ENCODE measurements at regions not wholly inside any gene's neighbourhood (a gene's known extent, or its start where the extent isn't known, plus 50 kb on each side); places are given as distances from the start of the nearest gene placed in this dataset.
"Not testable (repeated sequence)": the region's sequence is repeated elsewhere in the genome, so short reads cannot be mapped to it uniquely, and the experiment has no call there.

GRCh38 chr1:242670019-242670418 lies 145.5 kb upstream of the PLD5 start:
- H3K4me3 ChIP-seq = no peak overlapping the region
- no peak for DNase-seq (ENCODE audit: low spot score)
- no peak overlapping the region for H3K27ac ChIP-seq
- no peak for TF ChIP-seq CTCF (IDR thresholded peaks at IDR 0.05)

GRCh38 chr1:242662886-242663285 lies 138.4 kb upstream of the PLD5 start:
- DNase-seq (ENCODE audit: low spot score) = no peak
- H3K27ac ChIP-seq = no peak overlapping the region
- TF ChIP-seq CTCF (IDR thresholded peaks at IDR 0.05) = no peak
- no peak overlapping the region for H3K4me3 ChIP-seq

GRCh38 chr1:242653772-242654171 lies 129.3 kb upstream of the PLD5 start:
- not testable (repeated sequence) for H3K27ac ChIP-seq; DNase-seq (ENCODE audit: low spot score); H3K4me3 ChIP-seq

GRCh38 chr1:242651817-242652216 lies 127.3 kb upstream of the PLD5 start:
- no peak overlapping the region for H3K27ac ChIP-seq
- no peak for TF ChIP-seq CTCF (IDR thresholded peaks at IDR 0.05)
- no peak overlapping the region for H3K4me3 ChIP-seq
- no peak for DNase-seq (ENCODE audit: low spot score)

GRCh38 chr1:242641461-242641860 lies 117.0 kb upstream of the PLD5 start:
- no peak for DNase-seq (ENCODE audit: low spot score)
- Histone ChIP-seq H3K4me3 (no peak overlapping the region), H3K27ac (no peak overlapping the region)
- TF ChIP-seq CTCF (IDR thresholded peaks at IDR 0.05) = no peak

- H3K27ac ChIP-seq = no peak overlapping the region
- H3K4me3 ChIP-seq = no peak overlapping the region
- no peak for TF ChIP-seq CTCF (IDR thresholded peaks at IDR 0.05)
- no peak for DNase-seq (ENCODE audit: low spot score)
Measured at GRCh38 chr1:242639104-242639503, 114.6 kb upstream of the PLD5 start.

GRCh38 chr1:242634732-242635131 lies 110.2 kb upstream of the PLD5 start:
- no peak for DNase-seq (ENCODE audit: low spot score)
- TF ChIP-seq CTCF (IDR thresholded peaks at IDR 0.05) = no peak
- no peak overlapping the region for H3K4me3 ChIP-seq
- H3K27ac ChIP-seq = no peak overlapping the region

GRCh38 chr1:242629396-242629795 lies 104.9 kb upstream of the PLD5 start:
- no peak overlapping the region for H3K27ac ChIP-seq
- TF ChIP-seq CTCF (IDR thresholded peaks at IDR 0.05) = no peak
- no peak overlapping the region for H3K4me3 ChIP-seq
- no peak for DNase-seq (ENCODE audit: low spot score)

Data from coronary artery (tissue), 2 donors.